ENCODE measurements at regions not wholly inside any gene's neighbourhood (a gene's known extent, or its start where the extent isn't known, plus 50 kb on each side); places are given as distances from the start of the nearest gene placed in this dataset.

GRCh38 chr10:55215699-55216098 lies 414.7 kb upstream of the PCDH15 start (continued):
- TF ChIP-seq RAD21 (IDR thresholded peaks at IDR 0.05 in 1 of 2, conservative IDR thresholded peaks at IDR 0.05 in 1 of 2; ENCODE audit: low read depth in 2 of 2, low read length in 2 of 2) (no peak), SP1 (IDR thresholded peaks at IDR 0.05; ENCODE audit: low read depth, low read length) (no peak), SP2 (IDR thresholded peaks at IDR 0.05; ENCODE audit: low read length) (no peak), ATF3 (IDR thresholded peaks at IDR 0.05; ENCODE audit: insufficient read depth, low read depth, low read length) (no peak), RBBP5 (IDR thresholded peaks at IDR 0.05; ENCODE audit: borderline replicate concordance, low read depth, low read length) (no peak), EGR1 (IDR thresholded peaks at IDR 0.05; ENCODE audit: borderline replicate concordance, low read depth, low read length) (no peak), ASH2L (IDR thresholded peaks at IDR 0.05; ENCODE audit: low read length) (no peak), SRF (IDR thresholded peaks at IDR 0.05; ENCODE audit: low read depth, low read length) (no peak), CBX5 (IDR thresholded peaks at IDR 0.05; ENCODE audit: low read depth, low read length) (no peak), YY1 (IDR thresholded peaks at IDR 0.05; ENCODE audit: low read depth, low read length) (no peak), MAX (IDR thresholded peaks at IDR 0.05) (no peak), SAP30 (IDR thresholded peaks at IDR 0.05; ENCODE audit: insufficient read depth, insufficient replicate concordance, low read length) (no peak), BACH1 (IDR thresholded peaks at IDR 0.05; ENCODE audit: low read length) (no peak), BCL11A (IDR thresholded peaks at IDR 0.05; ENCODE audit: low read depth in 2 of 2, low read length in 2 of 2) (no peak), TAF1 (IDR thresholded peaks at IDR 0.05; ENCODE audit: low read depth, low read length) (no peak), TEAD4 (IDR thresholded peaks at IDR 0.05; ENCODE audit: low read depth, low read length) (no peak)

Data from H1 (cell line).